MM.1S (cell line): ENCODE measurements at regions not wholly inside any gene's neighbourhood (a gene's known extent, or its start where the extent isn't known, plus 50 kb on each side); places are given as distances from the start of the nearest gene placed in this dataset.

ENCODE experiments used
- CTCF ChIP-seq: fragments of 300-600 bp; sonication (generic); IDR thresholded peaks from 2 replicates; pipeline ENCODE4 v1.5.1; 2016; ENCODE audit warnings: antibody characterized with exemption, low read length, mixed read lengths
- EZH2 ChIP-seq: fragments of 300-600 bp; sonication (generic); optimal IDR thresholded peaks from 2 replicates; pipeline ENCODE3; 2017; ENCODE audit warnings: low read depth, mild to moderate bottlenecking, antibody characterized with exemption, low read length, mixed read lengths
- EZH2phosphoT487 ChIP-seq: fragments of 300-600 bp; sonication (generic); IDR thresholded peaks from 2 replicates; pipeline ENCODE4 v1.6.1; 2018; ENCODE audit warnings: antibody characterized with exemption, low read length

DNA sequence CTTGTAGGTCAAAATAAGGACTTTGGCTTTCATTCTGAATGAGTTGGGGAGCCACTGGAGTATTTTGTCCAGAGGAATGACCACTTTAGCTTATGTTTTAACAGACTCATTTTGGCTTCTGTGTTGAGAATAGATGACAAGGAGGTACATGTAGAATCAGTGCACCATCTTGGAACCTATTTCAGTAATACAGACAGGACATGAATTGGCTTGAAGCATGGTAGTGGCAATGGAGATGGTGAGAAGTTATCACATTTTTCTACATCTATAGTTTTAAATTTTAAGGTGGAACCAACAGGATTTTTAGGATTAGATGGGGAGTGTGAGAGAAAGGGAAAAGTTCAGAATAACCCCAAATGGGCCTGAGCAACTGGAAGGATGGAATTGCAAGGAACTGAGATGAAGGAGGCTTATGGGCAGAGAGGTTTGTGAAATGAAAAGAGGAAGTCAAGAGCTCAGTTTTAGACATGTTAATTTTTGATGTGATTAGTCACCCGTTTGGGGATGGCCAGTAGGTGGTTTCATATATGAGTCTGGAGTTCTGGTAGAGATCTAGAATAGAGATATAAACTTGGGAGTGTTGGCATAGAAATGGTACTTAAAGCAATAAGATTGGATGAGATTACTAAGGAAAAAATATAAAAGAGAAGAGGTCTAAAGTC, 89.2 kb upstream of the JAZF1 start:
- TF ChIP-seq CTCF (no peak), EZH2phosphoT487 (no peak), EZH2 (no peak)
